Common myeloid progenitor, CD34-positive (primary cell): ENCODE measurements at regions not wholly inside any gene's neighbourhood (a gene's known extent, or its start where the extent isn't known, plus 50 kb on each side); places are given as distances from the start of the nearest gene placed in this dataset.

ENCODE experiments used
- CTCF ChIA-PET: fragments of 350-600 bp; sonication (Branson Sonifier 250); formaldehyde crosslinking; loops from one replicate; lab custom pipeline; 2021; ENCODE audit warnings: antibody characterized with exemption; lab: Charles Lee
- POLR2A ChIA-PET: fragments of 350-600 bp; sonication (Branson Sonifier 250); formaldehyde crosslinking; loops from one replicate; lab custom pipeline; 2021; ENCODE audit warnings: antibody characterized with exemption; lab: Charles Lee
- DNase-seq, 3 donors: peaks; one replicate each; pipeline versions ENCODE4 v3.0.0 to v3.0.0-alpha.2; 2013
- H3K27ac ChIP-seq, 2 experiments: 1 replicate in 1 of 2; 2 replicates in 1 of 2; pipeline ENCODE4 v1.7.0; 2013; ENCODE audit warnings: inconsistent platforms in 2 of 2, low read length in 2 of 2, mild to moderate bottlenecking in 2 of 2, low read depth in 1 of 2, moderate library complexity in 1 of 2; ENCODE audit not compliant: severe bottlenecking in 2 of 2, insufficient read depth in 1 of 2, poor library complexity in 1 of 2
- H3K27me3 ChIP-seq, 5 experiments: replicated peaks in 2 of 5; 1 replicate in 3 of 5; 2 replicates in 2 of 5; pipeline versions ENCODE4 v1.6.1 to v1.7.0; 2013; ENCODE audit warnings: low read length in 4 of 5, mild to moderate bottlenecking in 2 of 5, moderate library complexity in 2 of 5, inconsistent platforms in 1 of 5; ENCODE audit not compliant: insufficient read depth in 5 of 5, control insufficient read depth in 4 of 5
- H3K36me3 ChIP-seq, 4 experiments: 1 replicate in 2 of 4; 2 replicates in 2 of 4; pipeline versions ENCODE4 v1.6.1 to v1.7.0; 2013; ENCODE audit warnings: low read length in 3 of 4, control low read depth in 1 of 4, mild to moderate bottlenecking in 1 of 4; ENCODE audit not compliant: control insufficient read depth in 4 of 4, insufficient read depth in 4 of 4
- H3K4me1 ChIP-seq, 4 experiments: 1 replicate in 3 of 4; 2 replicates in 1 of 4; pipeline versions ENCODE4 v1.6.1 to v1.7.1; 2013; ENCODE audit warnings: low read length in 3 of 4, mild to moderate bottlenecking in 3 of 4, control low read depth in 1 of 4, inconsistent platforms in 1 of 4, moderate library complexity in 1 of 4; ENCODE audit not compliant: control insufficient read depth in 4 of 4, insufficient read depth in 4 of 4; ENCODE audit errors: control extremely low read depth in 1 of 4
- H3K4me3 ChIP-seq, 7 experiments: 1 replicate in 4 of 7; 2 replicates in 3 of 7; pipeline versions ENCODE4 v1.5.1 to v1.7.0; 2013; ENCODE audit warnings: mild to moderate bottlenecking in 7 of 7, low read length in 6 of 7, moderate library complexity in 6 of 7, inconsistent platforms in 2 of 7, low read depth in 2 of 7, control low read depth in 1 of 7; ENCODE audit not compliant: insufficient read depth in 4 of 7, control insufficient read depth in 1 of 7; ENCODE audit errors: extremely low read depth in 1 of 7
- H3K9me3 ChIP-seq, 5 experiments: 1 replicate in 4 of 5; 2 replicates in 1 of 5; pipeline versions ENCODE4 v1.6.1 to v1.7.1; 2013; ENCODE audit warnings: low read length in 4 of 5, mild to moderate bottlenecking in 2 of 5, inconsistent platforms in 1 of 5, low read depth in 1 of 5, moderate library complexity in 1 of 5; ENCODE audit not compliant: control insufficient read depth in 4 of 5, insufficient read depth in 2 of 5; ENCODE audit errors: control extremely low read depth in 1 of 5
- WGBS: methylation state at CpG from one replicate; pipeline ENCODE4 v1.1.5; 2013; ENCODE audit not compliant: insufficient coverage; 5-methylcytosine and 5-hydroxymethylcytosine counted together

- ChIA-PET CTCF (interaction anchor here (0.5 kb wide), 1 partner anchor 806 kb away, joined by 3 read pairs; no protein-coding TSS in a partner anchor), POLR2A (no interaction called here)
- H3K36me3 ChIP-seq, result no peaks in the 10 kb centered on the region
- peaks cover 0 to 3% (median 0%) of the 10 kb centered on the region in 5 experiments for H3K9me3 ChIP-seq
- peaks cover 0 to 10% (median 0%) of the 10 kb centered on the region in 5 experiments for H3K27me3 ChIP-seq
- H3K27ac ChIP-seq, result no peak overlapping the region
- H3K4me1 ChIP-seq, result no peaks in the 10 kb centered on the region
- 89% methylated on average over 5 of the region's 5 CpGs for WGBS
- H3K4me3 ChIP-seq, result no peak overlapping the region
- no peak for DNase-seq
These were observed 187.6 kb downstream of the RGS9 start for GRCh38 chr17:65324611-65325342.

DNA sequence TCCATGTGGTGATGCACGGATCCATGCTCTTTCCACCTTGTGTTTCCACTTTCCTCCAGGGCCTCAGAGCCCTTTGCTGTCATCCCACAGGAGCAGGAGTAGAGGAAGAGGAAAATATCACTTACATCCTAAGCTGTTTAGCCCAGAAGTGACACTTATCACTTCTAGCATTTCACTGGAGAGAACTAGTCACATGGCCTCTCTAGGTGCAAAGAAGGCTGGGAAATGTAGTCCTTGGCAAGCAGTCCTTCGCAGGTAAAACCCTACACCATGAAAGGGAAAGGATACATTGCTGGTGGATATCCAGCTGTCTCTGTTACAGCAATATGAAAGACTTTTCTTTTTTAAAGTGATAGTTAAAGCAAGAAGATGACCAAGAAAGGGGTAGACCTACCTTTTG, 185.9 kb downstream of the RGS9 start:
- peaks cover 0 to 3% (median 0%) of the 10 kb centered on the region in 5 experiments for H3K9me3 ChIP-seq
- H3K4me3 ChIP-seq, result no peak overlapping the region
- no peaks in the 10 kb centered on the region for H3K4me1 ChIP-seq
- no peak overlapping the region for H3K27ac ChIP-seq
- 80% methylated on average over 1 of the region's 2 CpGs for WGBS
- ChIA-PET POLR2A (no interaction called here), CTCF (no interaction called here)
- DNase-seq, result no peak
- H3K36me3 ChIP-seq, result no peaks in the 10 kb centered on the region
- peaks cover 0 to 10% (median 0%) of the 10 kb centered on the region in 5 experiments for H3K27me3 ChIP-seq

- no peak for DNase-seq
- ChIA-PET CTCF (interaction anchor here (1.4 kb wide), 1 partner anchor 274 kb away, joined by 4 read pairs; no protein-coding TSS in a partner anchor), POLR2A (no interaction called here)
- Histone ChIP-seq H3K27me3 (peaks cover 0 to 18% (median 0%) of the 10 kb centered on the region in 5 experiments), H3K4me1 (no peaks in the 10 kb centered on the region), H3K9me3 (peaks cover 0 to 3% (median 0%) of the 10 kb centered on the region in 5 experiments), H3K4me3 (no peak overlapping the region), H3K27ac (no peak overlapping the region), H3K36me3 (no peaks in the 10 kb centered on the region)
- WGBS, result 94% methylated on average over 5 of the region's 5 CpGs
These were observed 183.7 kb downstream of the RGS9 start for GRCh38 chr17:65320820-65321219.

GRCh38 chr17:65314212-65314611, 177.0 kb downstream of the RGS9 start:
- WGBS, result 14% methylated on average over 6 of the region's 6 CpGs
- ChIA-PET CTCF (no interaction called here), POLR2A (no interaction called here)
- Histone ChIP-seq H3K27me3 (peaks cover 0 to 41% (median 22%) of the 10 kb centered on the region in 5 experiments), H3K36me3 (no peaks in the 10 kb centered on the region), H3K4me3 (no peak overlapping the region), H3K27ac (no peak overlapping the region), H3K4me1 (peaks cover 0 to 5% (median 0%) of the 10 kb centered on the region in 4 experiments), H3K9me3 (peaks cover 0 to 3% (median 0%) of the 10 kb centered on the region in 5 experiments)
- peak; percentile 2 to 25 (median 12) for DNase-seq

DNA sequence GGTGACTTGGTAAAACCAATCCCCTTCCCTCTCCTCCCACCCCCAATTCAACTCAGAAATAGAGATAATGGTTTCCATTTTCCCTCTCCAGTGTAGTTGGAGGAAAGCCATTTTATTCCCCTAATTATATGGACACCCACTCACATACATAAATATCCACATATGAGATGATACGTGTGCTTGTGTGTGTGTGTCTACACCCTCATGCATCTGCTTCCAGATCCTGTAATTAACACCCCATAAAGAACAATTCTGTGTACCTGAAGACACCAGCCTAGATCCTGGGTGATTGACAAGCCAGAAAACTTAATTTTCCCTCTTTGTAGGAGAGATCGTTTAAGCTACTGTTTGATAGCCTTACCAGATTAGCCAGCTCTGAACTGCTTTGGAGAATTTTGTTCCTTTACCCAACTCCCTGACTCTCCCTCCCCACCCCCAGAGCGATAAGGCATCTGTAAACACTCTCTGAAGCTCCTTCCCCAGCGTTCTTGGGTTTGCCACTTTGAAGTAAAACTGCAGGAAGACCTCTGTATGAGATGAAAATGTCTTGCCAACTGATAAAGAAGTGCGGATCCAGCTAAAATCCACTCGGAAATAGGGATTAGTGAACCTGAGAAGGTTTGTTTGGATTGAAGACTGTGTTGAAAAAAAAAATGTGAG, 175.7 kb downstream of the RGS9 start:
- no peaks in the 10 kb centered on the region for H3K9me3 ChIP-seq
- no peak overlapping the region for H3K4me3 ChIP-seq
- peaks cover 0 to 41% (median 22%) of the 10 kb centered on the region in 5 experiments for H3K27me3 ChIP-seq
- POLR2A ChIA-PET, result no interaction called here
- H3K4me1 ChIP-seq, result peaks cover 0 to 5% (median 0%) of the 10 kb centered on the region in 4 experiments
- H3K36me3 ChIP-seq, result no peaks in the 10 kb centered on the region
- 41% methylated on average over 3 of the region's 6 CpGs for WGBS
- no peak overlapping the region for H3K27ac ChIP-seq
- no peak for DNase-seq
- CTCF ChIA-PET, result interaction anchor here (1.6 kb wide), 1 partner anchor 19 kb away, joined by 3 read pairs; no protein-coding TSS in a partner anchor

DNA sequence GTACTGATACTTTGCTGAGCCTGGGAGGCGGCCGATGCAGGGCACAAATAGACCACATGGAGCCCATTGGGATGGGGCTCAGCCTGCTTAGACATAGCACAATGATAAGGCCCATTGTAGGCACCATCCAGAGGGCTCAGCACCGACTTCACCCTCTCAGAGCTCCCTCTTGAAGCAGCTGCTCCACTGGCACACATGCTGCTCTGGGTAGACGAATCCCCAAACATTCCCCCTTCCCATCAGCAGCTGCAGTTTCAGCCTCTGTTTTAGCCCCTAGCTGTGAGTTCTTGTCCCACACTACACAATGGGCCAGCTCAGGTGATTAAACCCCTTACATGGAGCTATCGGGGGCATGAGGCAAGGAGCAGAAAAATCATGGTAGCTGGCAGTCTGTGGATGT, 174.1 kb downstream of the RGS9 start:
- no peaks in the 10 kb centered on the region for H3K9me3 ChIP-seq
- ChIA-PET CTCF (no interaction called here), POLR2A (no interaction called here)
- H3K4me1 ChIP-seq, result peaks cover 0 to 5% (median 0%) of the 10 kb centered on the region in 4 experiments
- DNase-seq, result no peak
- no peak overlapping the region for H3K4me3 ChIP-seq
- no peak overlapping the region for H3K27ac ChIP-seq
- WGBS, result 98% methylated on average over 4 of the region's 5 CpGs
- H3K36me3 ChIP-seq, result no peaks in the 10 kb centered on the region
- peaks cover 0 to 42% (median 24%) of the 10 kb centered on the region in 5 experiments for H3K27me3 ChIP-seq

GRCh38 chr17:65307961-65308316, 170.8 kb downstream of the RGS9 start:
- Histone ChIP-seq H3K27me3 (peaks cover 0 to 46% (median 20%) of the 10 kb centered on the region in 5 experiments), H3K36me3 (no peaks in the 10 kb centered on the region), H3K9me3 (peaks cover 0 to 11% (median 6%) of the 10 kb centered on the region in 5 experiments), H3K27ac (no peak overlapping the region), H3K4me3 (no peak overlapping the region), H3K4me1 (no peaks in the 10 kb centered on the region)
- WGBS, result 86% methylated on average over 1 of the region's 3 CpGs
- ChIA-PET CTCF (no interaction called here), POLR2A (no interaction called here)
- DNase-seq, result no peak
